GM10248 (cell line): ENCODE measurements at regions not wholly inside any gene's neighbourhood (a gene's known extent, or its start where the extent isn't known, plus 50 kb on each side); places are given as distances from the start of the nearest gene placed in this dataset.

ENCODE experiments used
- CTCF ChIA-PET: fragments of 300-600 bp; sonication (Branson Sonifier 250); formaldehyde crosslinking; extraction: SDS; loops from one replicate; lab custom pipeline; 2021; ENCODE audit warnings: antibody characterized with exemption; lab: Yijun Ruan, JAX
- POLR2A ChIA-PET: fragments of 350-650 bp; sonication (Branson Sonifier 250); formaldehyde crosslinking; extraction: SDS; loops from one replicate; lab custom pipeline; 2020; ENCODE audit warnings: antibody characterized with exemption; lab: Yijun Ruan, JAX
- DNase-seq: peaks from one replicate; pipeline ENCODE4 v3.0.0; 2012; ENCODE audit errors: extremely low spot score
- TF ChIP-seq, protein P1 (sequence below): IDR thresholded peaks from 2 replicates; pipeline ENCODE4 v1.5.1; 2012; ENCODE audit warnings: mild to moderate bottlenecking, low read depth; ENCODE audit errors: extremely low read depth, missing control alignments, control extremely low read depth

- ChIA-PET CTCF (no interaction called here), POLR2A (interaction anchor here (0.7 kb wide), 1 partner anchor 214 kb away, joined by 5 read pairs; no protein-coding TSS in a partner anchor)
- TF ChIP-seq, protein P1, sequence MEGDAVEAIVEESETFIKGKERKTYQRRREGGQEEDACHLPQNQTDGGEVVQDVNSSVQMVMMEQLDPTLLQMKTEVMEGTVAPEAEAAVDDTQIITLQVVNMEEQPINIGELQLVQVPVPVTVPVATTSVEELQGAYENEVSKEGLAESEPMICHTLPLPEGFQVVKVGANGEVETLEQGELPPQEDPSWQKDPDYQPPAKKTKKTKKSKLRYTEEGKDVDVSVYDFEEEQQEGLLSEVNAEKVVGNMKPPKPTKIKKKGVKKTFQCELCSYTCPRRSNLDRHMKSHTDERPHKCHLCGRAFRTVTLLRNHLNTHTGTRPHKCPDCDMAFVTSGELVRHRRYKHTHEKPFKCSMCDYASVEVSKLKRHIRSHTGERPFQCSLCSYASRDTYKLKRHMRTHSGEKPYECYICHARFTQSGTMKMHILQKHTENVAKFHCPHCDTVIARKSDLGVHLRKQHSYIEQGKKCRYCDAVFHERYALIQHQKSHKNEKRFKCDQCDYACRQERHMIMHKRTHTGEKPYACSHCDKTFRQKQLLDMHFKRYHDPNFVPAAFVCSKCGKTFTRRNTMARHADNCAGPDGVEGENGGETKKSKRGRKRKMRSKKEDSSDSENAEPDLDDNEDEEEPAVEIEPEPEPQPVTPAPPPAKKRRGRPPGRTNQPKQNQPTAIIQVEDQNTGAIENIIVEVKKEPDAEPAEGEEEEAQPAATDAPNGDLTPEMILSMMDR: no peak
- no peak for DNase-seq
These were observed 227.5 kb upstream of the KCNMB2 start for GRCh38 chr3:178308771-178309170.

GRCh38 chr3:178310949-178311348 is 225.3 kb upstream of the KCNMB2 start:
- no peak for DNase-seq
- TF ChIP-seq, protein P1: no peak
- ChIA-PET POLR2A (no interaction called here), CTCF (interaction anchor here (1.0 kb wide), 1 partner anchor 17 kb away, joined by 3 read pairs; no protein-coding TSS in a partner anchor)

DNA sequence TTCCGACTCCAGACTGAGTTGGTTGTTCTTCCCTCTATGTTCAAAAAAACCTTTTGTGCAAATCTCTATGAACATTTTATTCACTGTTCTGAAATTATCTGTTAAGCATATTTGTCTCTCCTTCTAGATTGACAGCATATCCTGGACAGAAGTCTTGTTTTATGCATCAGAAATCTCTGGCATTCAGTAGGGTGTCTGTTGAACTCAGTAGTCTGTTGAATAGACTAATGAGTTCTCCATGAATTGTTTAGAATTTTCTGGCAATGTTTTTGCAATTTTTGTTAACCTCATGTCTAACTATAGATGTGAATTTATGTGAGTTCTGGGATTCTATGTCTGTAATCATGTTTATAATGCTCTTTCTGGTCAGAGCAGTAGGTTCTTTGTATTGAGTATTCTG is 222.5 kb upstream of the KCNMB2 start:
- POLR2A ChIA-PET: no interaction called here
- no peak for DNase-seq
- TF ChIP-seq, protein P1: no peak
- CTCF ChIA-PET: no interaction called here

DNA sequence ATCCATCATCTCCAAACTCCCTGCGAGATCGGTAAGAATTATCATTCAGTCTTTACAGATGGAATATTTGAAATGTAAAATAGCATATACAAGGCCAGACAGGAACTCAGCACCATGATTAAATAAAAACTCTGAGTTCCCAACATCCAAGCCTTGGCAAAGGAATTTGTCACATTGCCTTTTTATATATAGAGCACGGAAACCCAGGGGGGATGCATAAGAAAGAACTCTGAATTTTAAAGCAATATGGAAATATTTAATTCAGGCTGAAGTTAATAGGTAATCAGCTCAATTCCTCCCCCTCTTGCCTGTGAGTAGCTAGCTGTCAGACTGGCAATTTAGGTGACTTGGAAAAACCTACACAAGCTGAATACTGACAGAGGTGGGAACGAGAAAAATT is 217.9 kb upstream of the KCNMB2 start:
- TF ChIP-seq, protein P1: no peak
- no peak for DNase-seq
- ChIA-PET POLR2A (no interaction called here), CTCF (interaction anchor here (1.7 to 2.4 kb wide), 2 partner anchors 10 to 53 kb away, joined by 4 to 5 read pairs; no protein-coding TSS in a partner anchor)

DNA sequence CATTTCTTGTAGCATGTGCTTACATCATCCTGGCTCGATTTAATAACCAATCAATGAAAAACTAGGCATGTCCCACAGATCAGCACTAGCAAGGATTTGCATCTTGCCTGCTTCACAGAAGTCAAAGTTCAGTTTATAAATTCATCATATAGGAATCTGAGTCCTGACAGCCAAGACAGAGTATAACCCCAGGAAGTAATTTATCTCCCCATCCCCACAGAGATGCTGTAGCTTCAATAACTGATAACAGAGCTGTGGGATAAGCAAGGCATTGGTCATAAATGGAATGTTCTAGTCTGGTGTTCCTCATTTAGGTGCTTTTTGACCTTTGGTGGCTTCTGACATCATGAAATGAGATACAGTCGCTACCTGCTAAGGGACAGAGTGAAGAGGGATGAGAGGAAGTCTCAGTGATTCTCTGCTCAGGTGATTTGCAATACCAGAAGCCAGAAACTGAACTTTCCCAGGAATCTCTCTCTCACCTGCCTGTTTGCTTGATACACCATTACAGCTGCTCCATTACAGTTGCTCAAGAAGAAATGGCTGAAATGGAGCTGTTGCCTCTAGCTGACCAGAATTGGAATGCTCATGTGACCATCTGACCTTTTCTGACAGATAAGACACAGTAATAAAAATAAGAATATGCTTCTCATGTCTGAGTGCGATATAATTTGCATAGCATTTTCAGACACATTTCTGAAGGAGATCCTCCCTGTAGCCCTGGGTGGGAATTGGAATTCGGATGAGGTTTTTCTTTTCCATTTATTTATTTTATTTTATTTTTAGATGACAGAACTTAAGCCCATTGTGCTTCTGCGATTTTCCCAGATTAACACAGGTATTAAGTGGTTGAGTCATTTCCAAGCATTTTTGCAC is 217.1 kb upstream of the KCNMB2 start:
- TF ChIP-seq, protein P1: no peak
- CTCF ChIA-PET: interaction anchor here (1.3 to 2.4 kb wide), 2 partner anchors 9 to 30 kb away, joined by 3 to 5 read pairs; no protein-coding TSS in a partner anchor
- POLR2A ChIA-PET: no interaction called here
- no peak for DNase-seq

GRCh38 chr3:178320456-178321351 is 215.5 kb upstream of the KCNMB2 start:
- ChIA-PET POLR2A (no interaction called here), CTCF (interaction anchor here (0.9 to 2.4 kb wide), 3 partner anchors 20 to 28 kb away, joined by 3 to 6 read pairs (median 3); no protein-coding TSS in a partner anchor)
- TF ChIP-seq, protein P1: no peak
- DNase-seq: no peak
